Upper lobe of left lung (tissue), 6 donors: ENCODE measurements at regions not wholly inside any gene's neighbourhood (a gene's known extent, or its start where the extent isn't known, plus 50 kb on each side); places are given as distances from the start of the nearest gene placed in this dataset.

Source experiments
- ATAC-seq, 2 donors: fragments of 200-7000 bp; cut with Tn5 transposase; one replicate each; pipeline ENCODE4 v1.9.1; 2022; ENCODE audit warnings: mild to moderate bottlenecking in 2 of 2, moderate library complexity in 2 of 2; ENCODE audit not compliant: low FRiP score in 2 of 2
- DNase-seq, 2 donors: peaks; one replicate each; pipeline ENCODE4 v3.0.0-alpha.2; 2019 to 2020
- H3K27ac ChIP-seq, 4 donors: fragments of 200-600 bp; sonication (generic); one replicate each; pipeline ENCODE4 v1.5.1; 2016 to 2019
- H3K27me3 ChIP-seq, 4 donors: fragments of 200-600 bp; sonication (generic); one replicate each; pipeline ENCODE4 v1.5.1; 2017 to 2019
- H3K36me3 ChIP-seq, 4 donors: fragments of 200-600 bp; sonication (generic); one replicate each; pipeline ENCODE4 v1.5.1; 2016 to 2019
- H3K4me1 ChIP-seq, 4 donors: fragments of 200-600 bp; sonication (generic); one replicate each; pipeline ENCODE4 v1.5.1; 2018 to 2019
- H3K4me3 ChIP-seq, 4 donors: fragments of 200-600 bp; sonication (generic); one replicate each; pipeline ENCODE4 v1.5.1; 2017 to 2019; ENCODE audit warnings: mild to moderate bottlenecking in 2 of 4, moderate library complexity in 1 of 4
- H3K9me3 ChIP-seq, 4 donors: fragments of 200-600 bp; sonication (generic); one replicate each; pipeline ENCODE4 v1.5.1; 2018 to 2019
- EP300 ChIP-seq, 4 donors: sonication (generic); formaldehyde crosslinking; IDR thresholded peaks; one replicate each; pipeline ENCODE4 v1.5.1; 2017; ENCODE audit warnings: antibody characterized with exemption in 4 of 4, control low read depth in 2 of 4
- POLR2A ChIP-seq, 4 donors: fragments of 450-650 bp; IDR thresholded peaks; one replicate each; pipeline ENCODE4 v1.5.1; 2016 to 2017; ENCODE audit warnings: antibody characterized with exemption in 4 of 4, mild to moderate bottlenecking in 2 of 4
- POLR2AphosphoS5 ChIP-seq, 2 donors: sonication (generic); formaldehyde crosslinking; IDR thresholded peaks; one replicate each; pipeline ENCODE4 v1.5.1; 2017; ENCODE audit warnings: antibody characterized with exemption in 2 of 2
- WGBS, 2 donors: methylation state at CpG; one replicate each; pipeline ENCODE4 v1.1.5; 2017 to 2018; 5-methylcytosine and 5-hydroxymethylcytosine counted together
- TF ChIP-seq, protein P1 (sequence below), 6 experiments: fragments of 450-650 bp in 4 of 6; fragments of 200-600 bp in 2 of 6; sonication (generic) in 2 of 6; IDR thresholded peaks; one replicate each; pipeline ENCODE4 v1.5.1; 2016 to 2019; ENCODE audit warnings: antibody characterized with exemption in 6 of 6
- donor health status: DM: no; HTN: no; CAD: no; lungs with moderate emphysema.
- donor health status: DM: no; HTN: yes; CAD: no; lungs with severe emphysema.

DNA sequence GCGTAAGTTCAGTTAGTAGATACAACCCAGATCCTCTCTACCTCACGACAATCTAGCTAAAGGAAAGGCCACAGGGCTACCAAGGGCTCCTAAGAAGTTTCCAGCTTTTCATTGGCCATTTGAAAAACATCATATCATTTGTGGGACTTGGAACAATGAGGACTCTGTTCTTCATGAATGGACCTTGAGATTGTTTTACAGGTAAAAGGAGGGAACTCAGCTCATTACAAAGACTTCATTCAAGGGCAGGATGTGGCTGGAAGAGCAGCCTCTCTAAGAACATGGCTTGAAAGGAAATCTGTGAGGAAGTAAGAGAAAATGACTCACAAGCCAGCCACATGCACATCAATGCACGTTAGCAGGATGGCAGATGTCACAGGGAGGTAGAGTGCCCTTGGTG is 105.9 kb upstream of the SLC7A11 start:
- Histone ChIP-seq H3K4me3 (no peak overlapping the region), H3K27me3 (no peaks in the 10 kb centered on the region), H3K9me3 (no peaks in the 10 kb centered on the region), H3K36me3 (no peaks in the 10 kb centered on the region), H3K27ac (no peak overlapping the region), H3K4me1 (no peaks in the 10 kb centered on the region)
- DNase-seq (no peak), ATAC-seq (no peak)
- WGBS, 2 donors = 40 to 59% methylated on average over 3 of the region's 3 CpGs
- TF ChIP-seq EP300 (IDR thresholded peaks at IDR 0.05) (no peak), POLR2A (IDR thresholded peaks at IDR 0.05) (no peak), POLR2AphosphoS5 (IDR thresholded peaks at IDR 0.05) (no peak)
- TF ChIP-seq, protein P1, sequence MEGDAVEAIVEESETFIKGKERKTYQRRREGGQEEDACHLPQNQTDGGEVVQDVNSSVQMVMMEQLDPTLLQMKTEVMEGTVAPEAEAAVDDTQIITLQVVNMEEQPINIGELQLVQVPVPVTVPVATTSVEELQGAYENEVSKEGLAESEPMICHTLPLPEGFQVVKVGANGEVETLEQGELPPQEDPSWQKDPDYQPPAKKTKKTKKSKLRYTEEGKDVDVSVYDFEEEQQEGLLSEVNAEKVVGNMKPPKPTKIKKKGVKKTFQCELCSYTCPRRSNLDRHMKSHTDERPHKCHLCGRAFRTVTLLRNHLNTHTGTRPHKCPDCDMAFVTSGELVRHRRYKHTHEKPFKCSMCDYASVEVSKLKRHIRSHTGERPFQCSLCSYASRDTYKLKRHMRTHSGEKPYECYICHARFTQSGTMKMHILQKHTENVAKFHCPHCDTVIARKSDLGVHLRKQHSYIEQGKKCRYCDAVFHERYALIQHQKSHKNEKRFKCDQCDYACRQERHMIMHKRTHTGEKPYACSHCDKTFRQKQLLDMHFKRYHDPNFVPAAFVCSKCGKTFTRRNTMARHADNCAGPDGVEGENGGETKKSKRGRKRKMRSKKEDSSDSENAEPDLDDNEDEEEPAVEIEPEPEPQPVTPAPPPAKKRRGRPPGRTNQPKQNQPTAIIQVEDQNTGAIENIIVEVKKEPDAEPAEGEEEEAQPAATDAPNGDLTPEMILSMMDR (IDR thresholded peaks at IDR 0.05) = no peak

DNA sequence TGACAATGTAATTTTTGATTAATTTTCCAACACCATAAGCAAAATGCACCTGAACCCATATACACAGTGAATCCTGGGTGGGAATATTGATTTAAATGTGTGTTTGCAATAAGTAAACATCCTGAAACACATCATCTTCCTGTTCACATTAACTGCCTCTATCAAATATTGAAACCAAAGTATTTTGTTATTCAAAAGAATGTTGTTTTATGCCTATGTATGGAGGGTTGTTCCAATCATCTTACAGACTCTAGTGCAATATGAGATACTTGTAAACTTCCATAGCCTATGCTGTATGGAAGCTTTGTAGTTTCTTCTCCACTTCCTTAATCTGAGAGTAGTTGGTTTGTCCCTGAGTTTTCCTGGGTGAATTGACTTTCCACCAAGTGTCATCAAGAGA is 105.4 kb upstream of the SLC7A11 start:
- H3K4me1 ChIP-seq = no peaks in the 10 kb centered on the region
- H3K4me3 ChIP-seq = no peak overlapping the region
- TF ChIP-seq EP300 (IDR thresholded peaks at IDR 0.05) (no peak), POLR2AphosphoS5 (IDR thresholded peaks at IDR 0.05) (no peak), POLR2A (IDR thresholded peaks at IDR 0.05) (no peak)
- TF ChIP-seq, protein P1 (IDR thresholded peaks at IDR 0.05) = no peak
- ATAC-seq (no peak), DNase-seq (no peak)
- H3K9me3 ChIP-seq = no peaks in the 10 kb centered on the region
- no peak overlapping the region for H3K27ac ChIP-seq
- H3K27me3 ChIP-seq = no peaks in the 10 kb centered on the region
- no peaks in the 10 kb centered on the region for H3K36me3 ChIP-seq

DNA sequence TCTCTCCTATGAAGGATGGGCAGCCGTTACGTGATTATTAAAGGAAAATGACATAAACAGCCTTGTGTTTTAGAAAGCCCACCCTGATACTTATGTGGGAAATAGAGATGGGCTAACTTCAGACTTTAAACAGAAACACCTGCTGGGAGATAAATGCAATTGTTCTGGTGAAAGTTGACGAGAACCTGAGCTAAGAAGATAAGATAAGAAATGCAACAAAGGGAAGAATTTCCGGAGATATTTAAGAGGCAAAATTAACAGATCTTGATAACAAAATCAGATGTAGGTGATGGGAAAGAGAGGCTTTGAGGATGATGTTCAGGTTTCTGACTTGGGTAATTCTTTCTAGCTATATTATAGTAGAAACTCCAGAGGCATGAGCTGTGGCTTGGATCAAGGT is 102.7 kb upstream of the SLC7A11 start:
- Histone ChIP-seq H3K27ac (no peak overlapping the region), H3K36me3 (no peaks in the 10 kb centered on the region), H3K27me3 (no peaks in the 10 kb centered on the region), H3K4me1 (no peaks in the 10 kb centered on the region), H3K4me3 (no peak overlapping the region), H3K9me3 (no peaks in the 10 kb centered on the region)
- 57 to 70% methylated on average over 4 of the region's 4 CpGs for WGBS, 2 donors
- ATAC-seq (no peak), DNase-seq (no peak)
- TF ChIP-seq, protein P1 (IDR thresholded peaks at IDR 0.05) = no peak
- TF ChIP-seq POLR2A (IDR thresholded peaks at IDR 0.05) (no peak), POLR2AphosphoS5 (IDR thresholded peaks at IDR 0.05) (no peak), EP300 (IDR thresholded peaks at IDR 0.05) (no peak)

DNA sequence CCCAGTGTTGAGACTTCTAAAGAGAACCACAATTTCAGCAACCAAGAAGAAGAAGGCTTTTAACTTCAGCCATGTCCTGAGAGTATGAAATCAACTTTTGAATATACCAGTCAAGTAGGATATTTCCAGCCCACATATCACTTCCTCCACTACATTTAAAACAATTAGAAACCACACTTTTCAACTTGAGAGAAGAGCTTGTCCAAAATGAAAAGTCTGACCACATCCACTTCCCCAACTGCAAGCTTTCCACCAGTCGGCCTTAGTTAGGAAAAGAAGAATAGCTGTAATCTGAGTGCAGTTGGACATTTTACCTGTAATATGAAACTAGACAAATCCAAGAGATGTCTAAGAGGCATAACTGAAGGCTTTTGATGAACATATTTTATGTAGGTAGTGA is 101.9 kb upstream of the SLC7A11 start:
- no peak for DNase-seq
- H3K27ac ChIP-seq = no peak overlapping the region
- TF ChIP-seq POLR2AphosphoS5 (IDR thresholded peaks at IDR 0.05) = no peak
- TF ChIP-seq, protein P1 (IDR thresholded peaks at IDR 0.05) = no peak
- WGBS, 2 donors = 44 to 62% methylated on average over 1 of the region's 1 CpG
- ATAC-seq = no peak
- H3K36me3 ChIP-seq = no peaks in the 10 kb centered on the region
- no peaks in the 10 kb centered on the region for H3K27me3 ChIP-seq
- H3K4me1 ChIP-seq = no peaks in the 10 kb centered on the region
- H3K4me3 ChIP-seq = no peak overlapping the region
- no peaks in the 10 kb centered on the region for H3K9me3 ChIP-seq

DNA sequence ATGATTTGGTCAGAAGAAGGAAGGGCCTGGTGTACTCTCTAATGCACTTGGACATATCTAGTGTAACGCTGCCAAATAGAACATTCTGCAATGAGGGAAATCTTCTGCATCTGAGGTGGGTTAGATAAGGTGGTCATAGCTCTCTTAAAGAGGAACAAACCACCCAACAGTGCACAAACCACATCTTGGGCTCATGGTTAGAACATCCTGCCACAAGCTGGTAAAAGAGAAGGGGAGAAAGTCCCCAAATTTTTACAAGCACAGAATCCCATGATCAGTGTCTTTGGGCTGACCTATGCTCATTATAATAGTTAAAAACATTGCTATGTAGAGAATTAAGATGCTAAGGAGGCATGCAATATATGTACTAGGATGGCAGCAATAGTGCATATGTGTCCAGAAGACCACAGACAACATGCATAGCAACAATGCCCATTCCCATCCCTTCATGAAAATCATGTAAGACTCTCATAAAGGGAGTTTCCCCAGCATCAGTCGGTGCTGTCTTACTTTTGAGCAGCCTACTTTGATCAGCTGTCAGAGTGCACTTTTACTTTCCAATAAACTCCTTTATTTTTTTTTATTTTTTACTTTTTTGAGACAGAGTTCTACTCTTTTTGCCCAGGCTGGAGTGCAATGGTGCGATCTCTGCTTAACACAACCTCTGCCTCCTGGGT is 99.7 kb upstream of the SLC7A11 start:
- H3K9me3 ChIP-seq = no peaks in the 10 kb centered on the region

More for the DNA sequence above, 99.7 kb upstream of the SLC7A11 start:
- Histone ChIP-seq H3K36me3 (no peaks in the 10 kb centered on the region), H3K27ac (no peak overlapping the region), H3K27me3 (no peaks in the 10 kb centered on the region), H3K4me1 (no peaks in the 10 kb centered on the region), H3K4me3 (no peak overlapping the region)
- 82% methylated on average over 3 of the region's 3 CpGs for WGBS, 2 donors
- DNase-seq = no peak
- TF ChIP-seq EP300 (IDR thresholded peaks at IDR 0.05) (no peak), POLR2A (IDR thresholded peaks at IDR 0.05) (no peak)
- TF ChIP-seq, protein P1 (IDR thresholded peaks at IDR 0.05) = no peak
- no peak for ATAC-seq
